CD14-positive monocyte (primary cell): ENCODE measurements at regions not wholly inside any gene's neighbourhood (a gene's known extent, or its start where the extent isn't known, plus 50 kb on each side); places are given as distances from the start of the nearest gene placed in this dataset.

Experiments used
- DNase-seq, 3 donors: peaks; one replicate each; pipeline ENCODE4 v3.0.0-alpha.2; 2011 to 2022
- H2AFZ ChIP-seq: 2 replicates; pipeline ENCODE4 v1.6.0; 2012; ENCODE audit warnings: mild to moderate bottlenecking, low read depth, low read length, inconsistent platforms; ENCODE audit not compliant: insufficient read depth, poor library complexity, severe bottlenecking
- H3K27ac ChIP-seq, 2 donors: 1 replicate in 1 of 2; 2 replicates in 1 of 2; pipeline ENCODE4 v1.5.1; 2012 to 2013; ENCODE audit warnings: low read length in 2 of 2, control low read depth in 1 of 2, inconsistent platforms in 1 of 2, low read depth in 1 of 2, mild to moderate bottlenecking in 1 of 2
- H3K27me3 ChIP-seq, 2 donors: one replicate each; pipeline versions ENCODE4 v1.6.0 to v1.6.1; 2011 to 2013; ENCODE audit warnings: low read length in 2 of 2; ENCODE audit not compliant: control insufficient read depth in 2 of 2, insufficient read depth in 2 of 2
- H3K36me3 ChIP-seq, 2 donors: replicated peaks in 1 of 2; 1 replicate in 1 of 2; 2 replicates in 1 of 2; pipeline versions ENCODE4 v1.5.1 to v1.6.1; 2012 to 2013; ENCODE audit warnings: low read length in 2 of 2, control low read depth in 1 of 2, inconsistent platforms in 1 of 2, mild to moderate bottlenecking in 1 of 2; ENCODE audit not compliant: insufficient read depth in 2 of 2, control insufficient read depth in 1 of 2
- H3K4me1 ChIP-seq, 2 donors: 1 replicate in 1 of 2; 2 replicates in 1 of 2; pipeline versions ENCODE4 v1.5.1 to v1.6.1; 2012 to 2013; ENCODE audit warnings: low read length in 2 of 2, control low read depth in 1 of 2, inconsistent platforms in 1 of 2, mild to moderate bottlenecking in 1 of 2, moderate library complexity in 1 of 2; ENCODE audit not compliant: insufficient read depth in 2 of 2, control insufficient read depth in 1 of 2
- H3K4me2 ChIP-seq: replicated peaks from 2 replicates; pipeline ENCODE3; 2012; ENCODE audit warnings: low read length, moderate library complexity, mild to moderate bottlenecking; ENCODE audit not compliant: poor library complexity, severe bottlenecking; ENCODE audit errors: extremely low read depth
- H3K4me3 ChIP-seq, 3 experiments: fragments of 200-600 bp in 1 of 3; sonication (generic) in 1 of 3; replicated peaks in 1 of 3; 1 replicate in 2 of 3; 2 replicates in 1 of 3; pipeline ENCODE4 v1.5.1; 2011 to 2013; ENCODE audit warnings: low read length in 3 of 3, mild to moderate bottlenecking in 3 of 3, control low read depth in 2 of 3, low read depth in 2 of 3, inconsistent platforms in 1 of 3, moderate library complexity in 1 of 3
- H3K79me2 ChIP-seq: 2 replicates; pipeline ENCODE4 v1.6.0; 2012; ENCODE audit warnings: mild to moderate bottlenecking, control low read depth, inconsistent platforms, low read length, moderate library complexity; ENCODE audit not compliant: insufficient read depth
- H3K9ac ChIP-seq: 2 replicates; pipeline ENCODE4 v1.6.0; 2017; ENCODE audit warnings: low read length, mild to moderate bottlenecking; ENCODE audit not compliant: insufficient read depth, poor library complexity, severe bottlenecking
- H3K9me3 ChIP-seq, 2 donors: replicated peaks in 1 of 2; 1 replicate in 1 of 2; 2 replicates in 1 of 2; pipeline versions ENCODE4 v1.5.1 to v1.6.1; 2012 to 2013; ENCODE audit warnings: low read length in 2 of 2, control low read depth in 1 of 2; ENCODE audit not compliant: control insufficient read depth in 1 of 2, insufficient read depth in 1 of 2
- H4K20me1 ChIP-seq: 2 replicates; pipeline ENCODE4 v1.6.0; 2012; ENCODE audit warnings: mild to moderate bottlenecking, low read length, control low read depth, moderate library complexity; ENCODE audit not compliant: insufficient read depth
- H3K27ac Mint-ChIP-seq, 7 donors: one replicate each; pipeline ENCODE4 v1.8.0; 2020; ENCODE audit warnings: mild to moderate bottlenecking in 7 of 7, mixed read lengths in 7 of 7, moderate library complexity in 6 of 7, inconsistent platforms in 2 of 7
- H3K27me3 Mint-ChIP-seq, 3 donors: one replicate each; pipeline ENCODE4 v1.8.0; 2021 to 2022; ENCODE audit warnings: low read depth in 3 of 3, mild to moderate bottlenecking in 3 of 3, mixed read lengths in 3 of 3, moderate library complexity in 3 of 3, inconsistent platforms in 1 of 3
- H3K36me3 Mint-ChIP-seq, 2 donors: one replicate each; pipeline ENCODE4 v1.8.0; 2020; ENCODE audit warnings: mixed read lengths in 2 of 2, inconsistent platforms in 1 of 2, mild to moderate bottlenecking in 1 of 2
- H3K4me1 Mint-ChIP-seq: one replicate; pipeline ENCODE4 v1.8.0; 2020; ENCODE audit warnings: mild to moderate bottlenecking, mixed read lengths
- H3K4me3 Mint-ChIP-seq, 2 donors: one replicate each; pipeline ENCODE4 v1.8.0; 2020; ENCODE audit warnings: mild to moderate bottlenecking in 2 of 2, mixed read lengths in 2 of 2, moderate library complexity in 1 of 2
- H3K9me3 Mint-ChIP-seq, 7 donors: one replicate each; pipeline ENCODE4 v1.8.0; 2020 to 2022; ENCODE audit warnings: mixed read lengths in 7 of 7, mild to moderate bottlenecking in 6 of 7, moderate library complexity in 6 of 7, inconsistent platforms in 2 of 7
- CTCF ChIP-seq: fragments of 200-600 bp; IDR thresholded peaks from one replicate; pipeline ENCODE4 v1.8.0; 2022; ENCODE audit warnings: antibody characterized with exemption, mild to moderate bottlenecking
- WGBS: methylation state at CpG from one replicate; pipeline ENCODE4 v1.1.5; 2013; ENCODE audit warnings: missing lambda C conversion rate; ENCODE audit not compliant: insufficient coverage; 5-methylcytosine and 5-hydroxymethylcytosine counted together
- intact Hi-C, 2 donors: fragments of 100-400 bp; cut with micrococcal nuclease; formaldehyde crosslinking; loops; one replicate each; pipeline versions ENCODE4 v1.15.0 to v1.15.1; 2023

DNA sequence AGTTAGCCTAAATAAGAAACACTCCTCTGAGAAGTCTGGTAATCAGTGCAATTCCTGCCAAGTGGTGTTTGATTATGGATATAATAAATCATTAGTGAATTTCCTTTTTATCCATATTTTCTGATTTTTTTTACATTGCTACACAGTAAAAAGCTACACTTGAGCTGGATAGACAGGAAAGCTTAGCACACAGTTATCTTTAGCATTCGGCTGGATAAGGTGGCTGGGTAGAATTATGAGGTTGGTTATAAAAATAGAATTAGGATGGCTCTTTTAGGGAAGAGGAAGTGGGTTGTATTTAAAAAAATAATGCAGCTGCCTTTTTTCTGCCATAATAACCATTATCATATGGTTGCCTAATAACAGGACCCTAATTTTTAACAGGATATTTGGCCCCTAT, 460.6 kb downstream of the NAF1 start:
- WGBS: 0% methylated on average over 1 of the region's 1 CpG
- Mint-ChIP-seq H3K4me1 (no peaks in the 10 kb centered on the region), H3K9me3 (peaks cover 4 to 14% (median 12%) of the 10 kb centered on the region in 7 donors), H3K36me3 (no peaks in the 10 kb centered on the region), H3K27me3 (peaks cover 0 to 2% (median 2%) of the 10 kb centered on the region in 3 donors), H3K4me3 (no peak overlapping the region), H3K27ac (no peak overlapping the region)
- Histone ChIP-seq H3K9me3 (peaks cover 0 to 3% of the 10 kb centered on the region in 2 donors), H3K4me2 (no peak overlapping the region), H4K20me1 (no peaks in the 10 kb centered on the region), H3K27ac (no peak overlapping the region), H2AFZ (no peak overlapping the region), H3K4me1 (no peaks in the 10 kb centered on the region), H3K79me2 (no peaks in the 10 kb centered on the region), H3K9ac (no peak overlapping the region), H3K36me3 (no peaks in the 10 kb centered on the region), H3K27me3 (no peaks in the 10 kb centered on the region), H3K4me3 (no peak overlapping the region)
- intact Hi-C loops: no loop called here
- no peak for TF ChIP-seq CTCF
- DNase-seq: no peak

DNA sequence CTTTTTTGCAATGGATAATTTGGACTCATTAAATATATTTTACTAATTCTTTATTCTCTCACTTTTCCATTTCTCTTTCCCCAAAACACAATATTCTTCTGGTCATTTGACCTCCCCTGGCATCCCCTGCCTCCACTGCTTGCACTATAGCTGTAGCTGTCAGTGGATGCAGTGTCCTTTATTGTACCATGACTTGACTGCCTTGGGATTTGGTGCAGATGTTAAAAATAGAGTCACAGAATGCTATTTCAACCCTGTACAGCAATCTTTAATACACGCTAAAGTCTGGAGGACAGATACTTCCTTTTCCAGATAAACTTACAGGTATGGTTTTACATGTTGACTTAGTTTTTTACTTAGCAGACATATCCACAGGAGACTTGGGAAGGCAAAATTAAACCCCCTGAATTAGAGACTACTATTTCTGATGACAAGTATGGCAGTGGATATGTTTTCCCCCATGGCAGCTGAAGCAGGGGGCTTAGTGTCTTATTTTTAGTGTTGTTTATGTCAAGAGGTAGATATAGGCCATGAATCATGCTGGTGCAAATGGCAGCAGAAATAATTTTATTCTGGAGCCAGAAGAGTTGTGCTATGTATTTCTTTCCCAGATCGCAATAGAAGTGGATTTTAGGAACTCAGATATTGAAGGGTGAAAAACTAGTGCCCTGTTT, 461.4 kb downstream of the NAF1 start:
- no peak overlapping the region for H3K4me2 ChIP-seq
- H3K36me3 ChIP-seq: no peaks in the 10 kb centered on the region
- no peak overlapping the region for H3K27ac Mint-ChIP-seq
- intact Hi-C loops: no loop called here
- no peak overlapping the region for H2AFZ ChIP-seq
- peaks cover 0 to 2% (median 2%) of the 10 kb centered on the region in 3 donors for H3K27me3 Mint-ChIP-seq
- H3K9me3 Mint-ChIP-seq: peaks cover 0 to 10% (median 7%) of the 10 kb centered on the region in 7 donors
- no peak overlapping the region for H3K27ac ChIP-seq
- H3K79me2 ChIP-seq: no peaks in the 10 kb centered on the region
- DNase-seq: no peak
- no peaks in the 10 kb centered on the region for H4K20me1 ChIP-seq
- H3K27me3 ChIP-seq: no peaks in the 10 kb centered on the region
- peaks cover 0 to 9% of the 10 kb centered on the region in 2 donors for H3K9me3 ChIP-seq
- no peak overlapping the region for H3K4me3 Mint-ChIP-seq
- no peaks in the 10 kb centered on the region for H3K4me1 Mint-ChIP-seq
- no peak overlapping the region for H3K4me3 ChIP-seq
- no CpG with 5 or more reads among the region's 2 CpGs for WGBS
- no peak overlapping the region for H3K9ac ChIP-seq
- no peaks in the 10 kb centered on the region for H3K36me3 Mint-ChIP-seq
- no peaks in the 10 kb centered on the region for H3K4me1 ChIP-seq
- TF ChIP-seq CTCF: no peak
